CD4-positive, alpha-beta T cell treated with Interleukin-6 at 100 ng/mL for 8 hours (primary cell): ENCODE measurements at regions not wholly inside any gene's neighbourhood (a gene's known extent, or its start where the extent isn't known, plus 50 kb on each side); places are given as distances from the start of the nearest gene placed in this dataset.
"Not testable (repeated sequence)": the region's sequence is repeated elsewhere in the genome, so short reads cannot be mapped to it uniquely, and the experiment has no call there.

Source experiments
- DNase-seq: peaks from one replicate; pipeline ENCODE4 v3.0.0-alpha.2; 2020; ENCODE audit warnings: mixed read lengths, low spot score

- no peak for DNase-seq
Observed at GRCh38 chr9:115668521-115668920, 485.1 kb upstream of the PAPPA start.

DNA sequence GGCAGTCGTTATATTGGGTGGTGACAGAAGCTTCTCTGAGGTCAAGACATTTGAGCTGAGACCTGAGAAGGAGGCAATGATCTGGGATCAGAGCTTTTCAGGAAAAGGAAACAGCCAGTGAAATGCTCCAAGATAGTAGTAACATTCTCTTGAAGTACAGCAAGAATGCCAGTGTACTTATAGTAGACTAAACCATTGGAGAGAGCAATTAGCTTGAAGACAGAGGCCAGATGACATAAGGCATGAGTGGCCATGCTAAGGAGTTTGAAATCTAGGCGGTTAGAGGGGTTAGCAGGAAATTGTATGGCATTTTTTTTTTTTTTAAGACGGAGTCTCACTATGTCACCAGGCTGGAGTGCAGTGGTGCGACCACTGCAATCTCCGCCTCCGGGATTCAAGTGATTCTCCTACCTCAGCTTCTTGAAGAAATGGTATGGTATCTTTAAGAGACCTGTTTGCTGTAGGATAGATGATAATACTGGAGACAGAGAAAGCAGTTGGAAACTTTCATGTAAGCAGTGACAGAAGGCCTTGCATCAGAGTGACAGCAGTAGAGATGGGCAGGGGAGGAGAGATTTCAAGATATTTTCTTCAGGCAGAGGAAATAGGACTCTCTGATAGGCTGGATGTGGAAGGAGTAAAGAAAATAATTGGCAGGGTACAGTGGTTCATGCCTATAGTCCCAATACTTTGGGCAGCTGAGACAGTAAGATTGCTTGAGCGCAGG is 482.2 kb upstream of the PAPPA start:
- DNase-seq, result no peak

- DNase-seq, result no peak
Observed at GRCh38 chr9:115671963-115672305, 481.7 kb upstream of the PAPPA start.

- DNase-seq, result no peak
Observed at GRCh38 chr9:115672477-115673316, 480.9 kb upstream of the PAPPA start.

- DNase-seq, result no peak
Observed at GRCh38 chr9:115673599-115673998, 480.0 kb upstream of the PAPPA start.

- no peak for DNase-seq
Observed at GRCh38 chr9:115674091-115674490, 479.5 kb upstream of the PAPPA start.

GRCh38 chr9:115675834-115676233 is 477.8 kb upstream of the PAPPA start:
- no peak for DNase-seq

DNA sequence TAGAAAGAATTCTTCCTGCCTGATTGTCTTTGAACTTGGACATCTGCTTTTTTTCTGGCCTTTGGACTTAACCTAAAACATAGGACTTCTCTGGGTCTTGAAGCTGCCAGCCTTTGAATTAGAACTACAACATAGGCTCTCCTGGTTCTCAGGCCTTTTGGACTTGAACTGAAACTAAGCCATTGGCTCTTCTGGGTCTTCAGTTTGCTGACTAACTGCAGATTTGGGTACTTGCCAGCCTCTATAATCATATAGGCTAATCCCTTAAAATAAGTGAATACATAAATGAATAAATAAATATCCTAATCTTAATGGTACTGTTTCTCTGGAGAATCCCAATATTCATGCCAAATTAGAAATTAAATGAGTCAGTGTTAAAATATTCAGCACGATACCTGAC is 473.4 kb upstream of the PAPPA start:
- no peak for DNase-seq

GRCh38 chr9:115681585-115681984 is 472.0 kb upstream of the PAPPA start:
- no peak for DNase-seq

DNA sequence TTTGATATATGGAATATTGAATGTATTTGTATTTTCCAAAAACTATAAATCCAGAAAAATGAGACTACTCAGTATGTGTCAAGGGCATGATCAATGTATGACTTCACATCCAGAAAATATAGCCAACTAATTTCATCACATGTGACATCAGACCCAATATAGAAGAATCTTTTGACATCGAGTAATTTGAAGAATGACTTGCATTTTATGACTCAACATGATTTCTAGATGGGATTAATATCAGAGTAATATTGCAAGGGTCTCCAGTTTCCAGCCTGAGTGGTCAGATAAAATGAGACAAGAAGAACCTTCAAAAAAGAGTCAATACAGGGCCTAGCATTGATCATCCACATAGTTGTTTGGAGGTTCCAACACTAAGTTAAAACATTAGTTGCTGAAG is 467.5 kb upstream of the PAPPA start:
- no peak for DNase-seq

GRCh38 chr9:115687356-115687755 is 466.2 kb upstream of the PAPPA start:
- no peak for DNase-seq

DNA sequence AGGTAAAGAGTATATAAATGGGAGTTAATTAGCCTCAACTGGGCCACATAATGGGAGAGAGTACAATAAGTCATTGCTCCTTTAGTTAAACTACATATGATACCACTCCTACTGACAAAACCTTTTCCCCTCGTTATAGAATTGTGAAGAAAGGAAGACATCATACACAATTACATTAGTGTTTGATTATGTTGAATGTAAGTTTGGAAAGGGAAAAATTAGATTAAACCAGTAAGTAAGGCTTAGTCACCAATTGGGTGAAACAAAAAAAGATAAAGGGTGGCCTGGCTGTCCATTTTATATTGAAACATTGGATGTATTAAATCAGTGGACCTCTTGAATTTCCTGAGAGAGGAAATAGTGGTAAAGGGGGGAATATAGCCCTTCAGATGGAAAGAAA is 464.3 kb upstream of the PAPPA start:
- no peak for DNase-seq

DNA sequence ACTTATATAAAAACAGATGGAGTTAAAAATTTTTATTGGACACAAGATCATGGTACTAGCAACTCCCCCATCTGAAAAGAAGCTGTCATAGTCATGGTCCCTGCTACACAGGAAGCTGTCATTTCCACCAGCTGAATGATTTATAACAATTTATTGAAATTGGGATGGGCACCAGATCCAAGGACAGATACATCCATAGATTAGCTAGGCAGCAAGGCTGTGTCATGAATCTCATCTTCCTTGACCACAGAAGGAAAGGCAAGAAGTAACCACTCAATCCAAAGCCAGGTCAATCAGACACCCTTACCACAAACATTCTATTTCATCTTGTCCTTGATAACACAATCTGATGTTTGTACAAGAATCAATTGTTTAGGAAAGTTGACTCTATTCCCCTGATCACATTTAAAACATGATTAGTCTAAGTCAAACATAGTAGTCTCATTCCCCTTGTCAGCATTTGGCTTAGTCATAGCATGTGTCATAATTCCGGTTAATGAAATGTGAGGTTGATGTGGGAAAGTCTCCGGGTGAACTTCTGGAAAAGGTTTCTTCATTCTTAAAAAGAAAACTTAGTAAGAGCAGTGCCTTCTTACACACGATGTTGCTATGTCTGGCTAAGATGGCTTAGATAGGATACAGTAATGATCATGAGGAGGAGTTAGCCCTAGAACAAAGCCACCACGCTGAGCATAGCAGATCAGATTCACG is 462.6 kb upstream of the PAPPA start:
- no peak for DNase-seq

- DNase-seq, result no peak
Observed at GRCh38 chr9:115691693-115692092, 461.9 kb upstream of the PAPPA start.

DNA sequence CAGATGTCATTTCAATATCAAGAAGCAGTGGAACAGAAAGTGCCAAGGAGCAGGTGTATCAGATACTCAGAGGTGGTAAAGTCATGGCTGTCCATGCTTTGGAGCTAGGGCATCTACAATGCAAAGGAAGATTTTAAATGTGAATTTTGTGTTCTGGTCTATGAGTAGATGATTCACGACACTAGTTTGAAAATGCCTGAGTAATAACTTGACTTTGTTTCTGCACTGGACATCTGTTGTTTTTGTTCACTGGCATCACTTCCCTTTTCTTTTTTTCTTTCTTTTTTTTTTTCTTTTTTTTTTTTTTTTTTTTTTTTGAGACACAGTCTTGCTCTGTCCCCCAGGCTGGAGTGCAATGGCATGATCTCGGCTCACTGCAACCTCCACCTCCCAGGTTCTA is 460.7 kb upstream of the PAPPA start:
- DNase-seq, result not testable (repeated sequence)

GRCh38 chr9:115694014-115694413 is 459.6 kb upstream of the PAPPA start:
- DNase-seq, result no peak

GRCh38 chr9:115694991-115695390 is 458.6 kb upstream of the PAPPA start:
- no peak for DNase-seq

- DNase-seq, result no peak
Observed at GRCh38 chr9:115712981-115713380, 440.6 kb upstream of the PAPPA start.

DNA sequence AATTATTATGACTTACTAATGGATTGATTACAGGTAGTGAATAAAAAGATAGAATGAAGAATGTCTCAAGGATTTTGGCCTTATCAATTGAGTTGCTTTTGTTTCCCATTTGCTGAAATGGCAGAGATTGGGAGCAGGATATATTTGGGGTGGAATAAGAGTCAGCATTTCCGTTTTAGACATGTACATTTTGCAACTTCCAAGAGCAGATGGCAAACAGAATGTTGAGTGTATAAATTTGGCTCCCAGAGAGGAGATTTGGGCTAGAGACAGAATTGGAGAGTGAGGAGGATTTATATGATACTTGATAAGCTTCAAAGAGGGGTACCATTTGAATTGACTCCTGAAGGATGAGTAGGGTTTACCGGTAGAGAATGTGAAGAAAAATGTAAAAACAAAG is 437.9 kb upstream of the PAPPA start:
- no peak for DNase-seq

DNA sequence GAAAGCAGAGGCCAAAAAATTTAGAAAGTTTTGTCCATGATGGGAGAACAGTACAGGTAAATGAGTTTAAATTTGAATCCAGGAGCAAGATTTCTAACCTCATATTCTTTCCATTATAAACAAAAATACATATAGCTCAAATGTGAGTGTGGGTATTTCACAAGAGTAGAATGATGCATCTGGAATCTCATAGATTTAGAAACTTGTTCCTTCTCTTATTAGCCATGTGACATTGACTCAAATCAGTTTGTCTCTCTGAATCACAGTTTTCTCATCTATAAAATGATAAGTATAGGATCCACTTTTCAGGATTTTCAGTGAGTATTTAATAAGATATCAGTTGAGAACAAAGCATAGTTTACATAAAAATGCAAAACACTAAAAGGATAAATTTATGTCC is 436.3 kb upstream of the PAPPA start:
- DNase-seq, result no peak

- DNase-seq, result no peak
Observed at GRCh38 chr9:115717711-115718173, 435.8 kb upstream of the PAPPA start.

GRCh38 chr9:115730396-115730795 is 423.2 kb upstream of the PAPPA start:
- DNase-seq, result no peak

DNA sequence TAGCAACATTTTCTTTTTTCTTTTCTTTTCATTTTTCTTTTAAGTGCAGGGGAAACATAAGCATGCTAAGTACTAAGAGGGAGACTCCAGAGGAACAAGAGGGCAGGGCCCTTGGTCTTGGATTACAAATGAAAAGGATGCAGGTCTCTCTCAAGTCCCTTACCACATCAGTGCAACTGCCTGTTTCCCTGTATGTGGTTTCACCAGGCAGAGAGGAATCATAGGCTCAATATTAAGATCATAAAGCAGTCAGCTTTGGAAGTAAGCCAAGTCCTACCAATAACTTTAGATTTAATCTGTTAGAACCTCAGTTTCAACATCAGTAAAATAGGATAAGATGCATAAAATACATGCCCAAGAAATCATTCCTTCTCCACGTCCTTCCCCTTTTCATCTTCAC is 422.7 kb upstream of the PAPPA start:
- no peak for DNase-seq
